ENCODE measurements at regions not wholly inside any gene's neighbourhood (a gene's known extent, or its start where the extent isn't known, plus 50 kb on each side); places are given as distances from the start of the nearest gene placed in this dataset.

GRCh38 chr3:152051501-152052404, 178.3 kb downstream of the SUCNR1 start:
- no peak for DNase-seq (ENCODE audit: extremely low read depth, low read depth)

DNA sequence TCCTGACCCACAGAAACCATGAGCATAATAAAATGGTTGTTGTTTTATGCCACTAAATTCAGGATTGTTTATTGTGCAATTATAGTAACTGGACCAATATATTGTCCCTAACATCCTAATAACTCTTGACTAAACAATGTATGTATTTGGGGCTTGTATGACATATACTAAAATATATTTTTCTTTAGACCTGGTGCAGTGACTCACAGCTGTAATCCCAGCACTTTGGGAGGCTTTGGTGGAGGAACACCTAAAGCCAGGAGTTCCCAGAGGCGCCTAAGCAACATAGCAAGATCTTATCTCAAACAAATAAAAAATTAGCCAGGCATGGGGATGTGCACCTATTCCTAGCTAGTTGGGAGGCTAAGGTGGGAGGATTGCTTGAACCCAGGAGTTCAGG, 180.4 kb downstream of the SUCNR1 start:
- DNase-seq (ENCODE audit: extremely low read depth, low read depth), result no peak

- no peak for DNase-seq (ENCODE audit: extremely low read depth, low read depth)
Measured at GRCh38 chr3:152054315-152054714, 180.9 kb downstream of the SUCNR1 start.

DNA sequence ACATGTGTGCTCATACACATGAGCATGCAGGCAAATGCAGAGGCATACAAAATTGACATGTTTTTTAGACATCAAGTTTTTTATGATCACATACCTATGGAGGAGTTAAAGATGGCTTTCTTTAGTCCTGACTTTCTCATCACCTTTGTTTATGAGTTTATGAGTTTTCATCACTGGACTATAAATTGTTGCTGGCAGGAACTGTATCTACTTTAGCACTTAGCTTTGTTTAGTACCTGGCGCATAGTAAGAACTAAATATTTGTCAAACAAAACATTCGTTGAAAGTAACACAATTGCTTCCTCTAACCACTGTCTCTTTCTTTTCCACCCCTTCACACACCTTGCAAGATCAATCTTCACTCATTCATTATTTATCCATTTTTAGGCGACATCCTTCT, 182.6 kb downstream of the SUCNR1 start:
- DNase-seq (ENCODE audit: extremely low read depth, low read depth), result no peak

GRCh38 chr3:152056481-152056880, 183.0 kb downstream of the SUCNR1 start:
- no peak for DNase-seq (ENCODE audit: extremely low read depth, low read depth)

GRCh38 chr3:152056987-152057386, 183.5 kb downstream of the SUCNR1 start:
- no peak for DNase-seq (ENCODE audit: extremely low read depth, low read depth)

- DNase-seq (ENCODE audit: extremely low read depth, low read depth), result no peak
Measured at GRCh38 chr3:152058856-152059255, 185.4 kb downstream of the SUCNR1 start.

DNA sequence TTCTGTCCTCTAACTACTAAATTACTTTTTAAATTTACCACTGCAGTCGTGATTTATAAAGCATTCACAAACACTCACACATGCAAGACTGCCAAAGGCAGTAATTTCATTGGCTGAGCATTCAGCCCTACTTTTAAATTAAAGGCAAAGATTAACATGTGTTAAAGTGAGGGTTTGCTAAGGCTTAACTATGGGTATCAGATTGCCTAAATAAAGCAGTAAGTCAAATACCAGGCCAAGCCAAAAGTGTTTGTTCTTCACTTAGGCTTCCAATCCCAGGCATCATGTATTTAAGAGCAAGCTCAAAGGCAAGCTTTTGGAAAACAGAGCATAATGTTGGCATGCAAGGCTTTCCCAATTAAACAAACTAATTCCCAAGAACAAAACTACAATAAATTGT, 187.3 kb downstream of the SUCNR1 start:
- DNase-seq (ENCODE audit: extremely low read depth, low read depth), result no peak

- no peak for DNase-seq (ENCODE audit: extremely low read depth, low read depth)
Measured at GRCh38 chr3:152061296-152061695, 187.9 kb downstream of the SUCNR1 start.

DNA sequence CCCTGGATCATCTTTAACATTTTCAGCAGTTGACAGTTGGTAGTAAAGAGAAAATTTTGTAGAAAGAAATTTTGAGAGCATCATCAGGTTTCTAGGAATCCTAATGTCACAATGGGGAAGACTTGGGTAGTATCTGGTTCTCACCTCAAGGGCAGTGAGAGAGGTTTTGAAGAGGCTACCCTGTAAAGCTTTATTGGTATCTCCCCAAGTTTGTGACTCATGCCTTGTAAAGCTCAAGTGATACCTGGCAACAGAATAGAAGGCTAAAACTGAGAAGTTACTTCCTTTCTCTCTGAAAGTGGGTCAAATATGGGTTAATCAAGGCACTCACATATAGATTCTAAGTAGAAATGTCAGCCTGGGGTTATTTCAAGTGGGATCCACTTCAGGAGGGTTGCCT, 196.4 kb downstream of the SUCNR1 start:
- DNase-seq (ENCODE audit: extremely low read depth, low read depth), result no peak

DNA sequence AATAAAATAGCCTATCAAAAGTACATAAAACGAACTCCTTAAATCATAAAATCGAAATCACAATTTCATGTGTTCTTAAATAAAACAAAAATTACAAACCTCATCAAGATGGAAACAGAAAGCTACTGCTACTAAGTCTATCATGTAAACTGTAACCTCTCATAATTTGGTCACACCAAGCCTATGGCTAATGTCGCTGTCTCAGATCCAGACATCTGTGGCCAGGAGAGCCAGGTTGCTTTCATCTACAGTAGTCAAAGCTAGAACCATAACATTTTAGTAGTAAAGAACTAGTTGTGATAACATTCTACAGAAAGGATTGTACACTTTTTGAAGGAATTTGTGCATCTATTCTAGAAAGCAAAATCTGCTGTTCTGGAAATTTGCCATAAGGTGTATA, 197.4 kb upstream of the MBNL1 start:
- no peak for DNase-seq (ENCODE audit: extremely low read depth, low read depth)

DNA sequence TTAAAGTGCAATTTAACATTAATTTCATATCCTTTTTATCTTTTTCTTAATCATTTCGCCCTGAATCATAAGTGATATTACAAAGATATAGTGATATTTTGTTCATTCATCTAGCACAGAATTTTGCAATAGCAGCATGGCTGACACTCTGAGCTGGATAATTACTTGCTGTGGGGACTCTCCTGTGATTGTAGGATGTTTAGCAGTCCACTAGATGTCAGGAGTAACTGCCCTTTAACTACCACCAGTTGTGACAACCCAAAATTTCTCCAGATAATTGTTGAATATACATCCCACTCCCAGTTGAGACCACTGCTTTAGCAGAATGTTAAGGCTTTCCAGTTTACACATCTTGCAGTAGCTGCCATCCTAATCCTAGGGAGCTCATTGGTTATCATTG, 196.8 kb upstream of the MBNL1 start:
- DNase-seq (ENCODE audit: extremely low read depth, low read depth), result peak; percentile 30

GRCh38 chr3:152073267-152073666, 195.5 kb upstream of the MBNL1 start:
- peak; percentile 8 for DNase-seq (ENCODE audit: extremely low read depth, low read depth)

DNA sequence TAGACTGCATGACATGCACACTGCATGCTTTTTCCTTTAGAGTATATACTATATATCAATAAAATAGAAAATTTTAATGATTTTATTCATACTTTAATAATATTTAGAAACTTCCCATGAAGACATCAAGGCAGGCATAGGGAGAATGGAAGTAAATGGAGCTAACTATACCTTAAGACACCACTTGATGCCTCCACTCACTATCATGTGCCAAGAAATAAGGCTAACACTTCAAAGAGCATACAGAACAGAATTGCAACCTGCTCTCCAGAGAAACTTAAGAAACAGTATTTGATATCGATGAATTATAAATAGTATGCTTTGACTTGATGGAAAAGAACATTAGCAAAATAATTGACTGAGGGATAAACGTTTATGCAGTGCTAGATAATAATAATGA, 192.6 kb upstream of the MBNL1 start:
- DNase-seq (ENCODE audit: extremely low read depth, low read depth), result no peak

DNA sequence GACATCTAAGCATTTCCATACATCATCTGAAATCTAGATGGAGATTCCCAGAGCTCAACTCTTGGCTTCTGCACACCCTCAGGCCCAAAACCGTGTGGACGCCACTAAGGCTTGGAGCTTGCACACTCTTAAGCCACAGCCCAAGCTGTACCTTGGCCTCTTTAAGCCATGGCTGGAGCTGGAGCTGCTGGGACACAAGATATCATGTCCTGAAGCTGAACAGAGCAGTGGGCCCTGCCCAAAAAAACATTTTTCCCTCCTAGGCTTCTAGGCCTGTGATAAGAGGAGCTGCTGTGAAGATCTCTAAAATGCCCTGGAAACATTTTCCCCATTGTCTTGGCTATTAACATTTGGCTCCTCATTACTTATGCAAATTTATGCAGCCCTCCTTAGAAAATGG, 188.7 kb upstream of the MBNL1 start:
- no peak for DNase-seq (ENCODE audit: extremely low read depth, low read depth)

DNA sequence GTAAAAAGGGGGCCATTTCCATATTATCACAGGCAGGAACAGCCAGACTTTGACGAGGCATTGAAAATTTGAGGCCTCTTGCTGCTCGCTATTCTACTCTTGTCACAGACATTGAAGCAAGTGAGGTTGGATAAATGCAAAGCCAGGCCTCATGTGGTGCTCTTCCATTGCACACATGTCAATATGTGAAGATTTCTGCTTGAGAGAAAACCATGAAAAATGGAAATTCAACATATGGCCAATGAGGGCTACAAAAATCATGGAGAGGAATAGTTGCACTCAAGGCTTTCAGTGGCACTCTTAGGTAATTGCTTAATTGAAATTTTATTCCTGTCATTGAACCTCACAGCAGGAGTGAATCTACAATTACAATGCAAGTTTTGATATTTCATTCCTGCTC, 185.6 kb upstream of the MBNL1 start:
- no peak for DNase-seq (ENCODE audit: extremely low read depth, low read depth)

DNA sequence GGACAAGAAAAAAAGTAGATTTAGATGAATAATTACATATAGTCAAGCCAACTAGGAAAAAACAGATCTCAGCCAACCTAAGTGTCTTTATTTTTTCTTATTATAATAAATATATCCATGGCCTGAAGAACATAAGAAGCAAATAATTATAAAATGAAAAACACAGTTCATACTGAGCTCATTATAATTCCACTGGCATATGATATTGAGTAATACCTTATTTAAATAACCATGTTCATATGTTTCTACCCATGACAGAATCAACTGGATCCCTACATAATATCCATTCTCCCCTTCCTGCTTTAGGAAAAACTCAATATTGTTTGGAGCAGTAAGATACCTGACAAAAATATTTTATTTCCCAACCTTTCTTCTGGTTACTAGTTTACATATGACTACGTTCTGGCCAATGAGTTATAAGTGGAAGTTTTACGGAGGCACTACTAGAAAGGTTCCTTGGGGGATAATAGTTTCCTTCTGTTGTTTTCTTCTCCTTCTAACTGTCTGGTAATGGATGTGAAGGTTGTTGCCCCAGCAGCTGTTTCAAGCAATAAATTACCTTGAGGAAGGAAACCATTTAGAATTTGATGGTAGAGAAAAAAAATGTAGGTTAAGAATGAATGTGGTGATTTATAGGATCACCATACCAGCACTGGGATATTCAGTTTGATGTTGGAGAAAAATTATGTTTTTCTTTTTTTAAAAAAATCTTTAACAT, 184.1 kb upstream of the MBNL1 start:
- DNase-seq (ENCODE audit: extremely low read depth, low read depth), result no peak

DNA sequence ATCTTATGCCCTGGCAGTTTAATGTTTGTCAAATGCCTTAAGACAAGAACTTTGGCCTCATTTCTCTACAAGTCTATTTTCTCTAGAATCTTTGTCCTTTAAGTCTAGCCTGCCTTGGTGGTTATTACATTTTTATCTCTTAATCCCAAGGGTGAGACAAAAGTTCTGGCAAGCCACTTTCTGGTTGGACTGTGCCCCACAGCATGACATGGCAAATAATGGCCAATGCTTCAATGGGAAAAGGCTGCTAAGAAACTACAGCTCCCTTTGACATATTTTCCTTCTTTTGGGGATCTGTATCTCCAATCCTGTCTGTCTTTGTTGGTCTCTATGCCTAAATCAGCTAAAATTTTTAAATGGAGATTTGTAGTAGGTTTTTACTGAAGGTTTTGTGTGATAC, 181.6 kb upstream of the MBNL1 start:
- no peak for DNase-seq (ENCODE audit: extremely low read depth, low read depth)

- no peak for DNase-seq (ENCODE audit: extremely low read depth, low read depth)
Measured at GRCh38 chr3:152089528-152089927, 179.2 kb upstream of the MBNL1 start.

- no peak for DNase-seq (ENCODE audit: extremely low read depth, low read depth)
Measured at GRCh38 chr3:152091725-152092124, 177.0 kb upstream of the MBNL1 start.

DNA sequence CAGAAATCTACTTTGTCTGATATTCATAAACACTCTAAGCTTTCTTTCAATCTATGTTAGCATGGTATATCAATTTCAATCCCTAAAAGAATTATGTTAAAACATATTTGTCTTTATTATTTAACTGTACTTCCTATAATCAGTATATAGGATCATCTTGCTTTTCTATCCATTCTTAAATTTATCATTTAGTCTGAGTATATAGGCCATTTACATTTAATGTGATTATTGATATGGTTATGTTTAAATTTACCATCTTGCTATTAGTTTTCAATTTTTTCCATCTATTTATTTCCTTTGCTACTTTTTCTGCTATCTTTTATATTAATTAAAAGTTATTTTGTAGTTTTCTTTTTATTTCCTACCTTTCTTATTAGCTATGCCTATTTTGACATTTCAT, 174.8 kb upstream of the MBNL1 start:
- no peak for DNase-seq (ENCODE audit: extremely low read depth, low read depth)

DNA sequence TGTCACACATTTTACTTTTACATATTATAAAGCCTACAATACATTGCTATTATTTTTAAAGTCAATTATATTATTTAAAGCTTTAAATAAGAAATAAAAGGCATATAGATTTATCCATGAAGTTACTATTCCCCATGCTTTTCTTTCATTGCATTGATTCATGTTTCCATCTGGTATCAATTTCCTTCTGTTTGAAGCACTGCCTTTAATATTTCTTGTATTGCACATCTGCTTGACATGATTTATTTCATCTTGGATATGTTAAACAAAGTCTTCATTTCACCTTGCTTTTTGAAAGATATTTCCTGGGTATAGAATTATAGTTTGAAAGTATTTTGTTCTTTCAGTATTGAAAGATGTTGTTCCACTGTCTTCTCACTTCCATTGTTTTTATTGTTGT, 174.3 kb upstream of the MBNL1 start:
- no peak for DNase-seq (ENCODE audit: extremely low read depth, low read depth)
